A549 (cell line): ENCODE measurements at regions not wholly inside any gene's neighbourhood (a gene's known extent, or its start where the extent isn't known, plus 50 kb on each side); places are given as distances from the start of the nearest gene placed in this dataset.

Experiments used
- ATAC-seq, 2 experiments: fragments of 200-7000 bp in 1 of 2; fragments of >200 bp in 1 of 2; cut with Nextera tagmentation in 1 of 2; cut with Tn5 transposase in 1 of 2; 3 replicates each; pipeline versions ENCODE4 v1.8.0 to v1.9.1; 2018 to 2020; ENCODE audit warnings: mild to moderate bottlenecking in 1 of 2, moderate library complexity in 1 of 2
- CTCF ChIA-PET: fragments of 300-600 bp; sonication (Branson Sonifier 250); formaldehyde crosslinking; extraction: SDS; loops from one replicate; lab custom pipeline; 2021; ENCODE audit warnings: antibody characterized with exemption, inconsistent platforms; lab: Yijun Ruan, JAX
- POLR2A ChIA-PET: fragments of 350-600 bp; formaldehyde crosslinking; extraction: SDS; loops from one replicate; lab custom pipeline; 2021; ENCODE audit warnings: antibody characterized with exemption, inconsistent platforms; lab: Yijun Ruan, JAX
- DNase-seq, 2 experiments: peaks; one replicate each; pipeline versions ENCODE4 v3.0.0 to v3.0.0-alpha.2; 2011 to 2016; ENCODE audit warnings: low read depth in 1 of 2, low spot score in 1 of 2
- FAIRE-seq: peaks from 2 replicates; lab custom pipeline; 2011; peaks lifted over from hg19 to GRCh38; lab: Jason Lieb, UNC
- H3K27ac ChIP-seq, 2 experiments: fragments of >200 bp; sonication (Bioruptor Twin); formaldehyde crosslinking; 3 replicates each; pipeline ENCODE4 v1.5.1; 2016 to 2017
- H3K4me1 ChIP-seq: fragments of >200 bp; sonication (Bioruptor Twin); formaldehyde crosslinking; 3 replicates; pipeline ENCODE4 v1.6.1; 2016
- H3K4me2 ChIP-seq: fragments of >200 bp; sonication (Bioruptor Twin); formaldehyde crosslinking; 3 replicates; pipeline ENCODE4 v1.6.1; 2016
- H3K4me3 ChIP-seq: fragments of >200 bp; sonication (Bioruptor Twin); formaldehyde crosslinking; 3 replicates; pipeline ENCODE4 v1.5.1; 2016
- H3K9me3 ChIP-seq: fragments of >200 bp; sonication (Bioruptor Twin); formaldehyde crosslinking; 3 replicates; pipeline ENCODE4 v1.6.1; 2016
- CBX8 ChIP-seq: fragments of 200-600 bp; sonication (generic); IDR thresholded peaks from 2 replicates; pipeline ENCODE4 v1.6.1; 2016
- CEBPB ChIP-seq, 2 experiments: fragments of >200 bp in 1 of 2; sonication (Bioruptor Twin) in 1 of 2; formaldehyde crosslinking in 1 of 2; IDR thresholded peaks; 2 replicates each; pipeline ENCODE4 v1.6.1; 2012 to 2016
- CHD4 ChIP-seq: fragments of 200-600 bp; sonication (generic); IDR thresholded peaks from 2 replicates; pipeline ENCODE4 v1.6.1; 2016; ENCODE audit warnings: antibody characterized with exemption, mild to moderate bottlenecking, borderline replicate concordance
- EHF ChIP-seq: fragments of 250-450 bp; sonication (Bioruptor Pico); IDR thresholded peaks from 2 replicates; pipeline ENCODE4 v1.5.0; 2020; ENCODE audit warnings: mild to moderate bottlenecking
- EHMT2 ChIP-seq: fragments of 200-600 bp; sonication (generic); IDR thresholded peaks from 2 replicates; pipeline ENCODE4 v1.6.1; 2016; ENCODE audit warnings: antibody characterized with exemption, low read depth, mild to moderate bottlenecking, moderate library complexity
- FOSB ChIP-seq: fragments of 250-450 bp; sonication (Bioruptor Pico); IDR thresholded peaks from 2 replicates; pipeline ENCODE4 v1.5.0; 2020; ENCODE audit warnings: mild to moderate bottlenecking, moderate library complexity
- FOXS1 ChIP-seq: fragments of 250-450 bp; sonication (Bioruptor Pico); IDR thresholded peaks from 2 replicates; pipeline ENCODE4 v1.5.0; 2020; ENCODE audit warnings: mild to moderate bottlenecking, moderate library complexity
- GATA3 ChIP-seq: IDR thresholded peaks from 2 replicates; pipeline ENCODE4 v1.6.1; 2012; ENCODE audit warnings: borderline replicate concordance
- JUN ChIP-seq, 2 experiments: fragments of >200 bp; sonication (Bioruptor Twin); formaldehyde crosslinking; IDR thresholded peaks; 2 replicates in 1 of 2; 3 replicates in 1 of 2; pipeline ENCODE4 v1.6.1; 2016 to 2017
- KDM1A ChIP-seq: fragments of 200-600 bp; sonication (generic); IDR thresholded peaks from 2 replicates; pipeline ENCODE4 v1.6.1; 2016; ENCODE audit warnings: low read depth, mild to moderate bottlenecking
- NFE2L2 ChIP-seq: fragments of 150-350 bp; conservative IDR thresholded peaks from 2 replicates; pipeline ENCODE4 v1.6.1; 2014; ENCODE audit warnings: low read length
- NPAS2 ChIP-seq: fragments of 250-450 bp; sonication (Bioruptor Pico); IDR thresholded peaks from 2 replicates; pipeline ENCODE4 v1.8.0; 2022; ENCODE audit warnings: mild to moderate bottlenecking, moderate library complexity, borderline replicate concordance
- PHF8 ChIP-seq: fragments of 200-600 bp; sonication (generic); IDR thresholded peaks from 2 replicates; pipeline ENCODE4 v1.6.1; 2016; ENCODE audit warnings: low read depth, mild to moderate bottlenecking, antibody characterized with exemption, moderate library complexity, borderline replicate concordance
- RAD21 ChIP-seq, 2 experiments: fragments of >200 bp in 1 of 2; sonication (Bioruptor Twin) in 1 of 2; formaldehyde crosslinking in 1 of 2; IDR thresholded peaks in 1 of 2; conservative IDR thresholded peaks in 1 of 2; 2 replicates in 1 of 2; 3 replicates in 1 of 2; pipeline ENCODE4 v1.6.1; 2012 to 2018; ENCODE audit warnings: inconsistent platforms in 1 of 2
- RARB ChIP-seq: fragments of 250-450 bp; sonication (Bioruptor Pico); IDR thresholded peaks from 2 replicates; pipeline ENCODE4 v1.8.0; 2021; ENCODE audit warnings: mild to moderate bottlenecking, moderate library complexity
- RFX5 ChIP-seq: fragments of 450-650 bp; IDR thresholded peaks from 2 replicates; pipeline ENCODE4 v1.7.1; 2014; ENCODE audit warnings: antibody characterized with exemption, mild to moderate bottlenecking, moderate library complexity
- RNF2 ChIP-seq: fragments of 200-600 bp; sonication (generic); IDR thresholded peaks from 2 replicates; pipeline ENCODE4 v1.6.1; 2016; ENCODE audit warnings: low read depth, mild to moderate bottlenecking, antibody characterized with exemption, moderate library complexity, borderline replicate concordance
- TFCP2L1 ChIP-seq: fragments of 250-450 bp; sonication (Bioruptor Pico); IDR thresholded peaks from 2 replicates; pipeline ENCODE4 v1.5.0; 2021; ENCODE audit warnings: mild to moderate bottlenecking
- ZNF302 ChIP-seq: fragments of 250-450 bp; sonication (Bioruptor Pico); IDR thresholded peaks from 2 replicates; pipeline ENCODE4 v1.9.0; 2021; ENCODE audit warnings: inconsistent platforms, mild to moderate bottlenecking, moderate library complexity
- WGBS: methylation state at CpG from one replicate; pipeline ENCODE4 v1.1.6; 2017; ENCODE audit errors: missing lambda C conversion rate; 5-methylcytosine and 5-hydroxymethylcytosine counted together
- TF ChIP-seq, protein P1 (sequence below): IDR thresholded peaks from 2 replicates; pipeline ENCODE4 v1.6.1; 2012
- TF ChIP-seq, protein P2 (sequence below): IDR thresholded peaks from 2 replicates; pipeline ENCODE4 v1.6.1; 2012; ENCODE audit warnings: low read depth, borderline replicate concordance
- TF ChIP-seq, protein P3 (sequence below): fragments of 250-450 bp; sonication (Bioruptor Pico); IDR thresholded peaks from 2 replicates; pipeline ENCODE4 v1.5.0; 2021; ENCODE audit warnings: mild to moderate bottlenecking, moderate library complexity, borderline replicate concordance
- TF ChIP-seq, protein P4 (sequence below): fragments of >200 bp; sonication (Bioruptor Twin); formaldehyde crosslinking; IDR thresholded peaks from 3 replicates; pipeline ENCODE4 v1.5.1; 2016
- TF ChIP-seq, protein P5 (sequence below): fragments of 200-600 bp; sonication (generic); IDR thresholded peaks from 2 replicates; pipeline ENCODE4 v1.6.1; 2016; ENCODE audit warnings: antibody characterized with exemption, mild to moderate bottlenecking, moderate library complexity

DNA sequence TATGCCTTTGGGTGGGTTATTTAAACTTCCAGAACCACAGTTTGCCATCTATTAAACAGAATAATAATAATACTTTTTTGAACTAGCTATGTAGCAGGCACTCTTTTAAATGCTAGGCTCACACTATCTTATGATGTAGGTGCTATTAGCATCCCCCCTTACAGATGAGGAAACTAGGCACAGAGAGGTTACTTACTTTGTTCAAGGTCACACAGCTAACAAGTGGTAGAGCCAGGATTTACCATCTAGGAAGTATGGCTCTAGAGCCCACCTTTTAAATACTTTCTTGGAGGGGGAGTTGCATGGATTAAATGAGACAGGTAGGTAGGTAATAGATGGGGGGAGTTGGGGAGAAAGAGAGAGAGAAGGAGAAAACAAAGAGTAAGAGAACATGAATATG lies 95.3 kb upstream of the NR3C1 start:
- peaks cover 62% of the 10 kb centered on the region for H3K4me1 ChIP-seq
- POLR2A ChIA-PET, result no interaction called here
- DNase-seq (no peak), ATAC-seq (no peak)
- no peak overlapping the region for H3K4me3 ChIP-seq
- H3K4me2 ChIP-seq, result no peak overlapping the region
- H3K9me3 ChIP-seq, result no peaks in the 10 kb centered on the region
- TF ChIP-seq EHMT2 (no peak), KDM1A (0 out of 2 replicates have a peak, but pooled peaks have one; percentile 50), NPAS2 (CRISPR knock-in tag) (no peak), GATA3 (no peak), NFE2L2 (no peak), FOXS1 (no peak)
- TF ChIP-seq, protein P1, sequence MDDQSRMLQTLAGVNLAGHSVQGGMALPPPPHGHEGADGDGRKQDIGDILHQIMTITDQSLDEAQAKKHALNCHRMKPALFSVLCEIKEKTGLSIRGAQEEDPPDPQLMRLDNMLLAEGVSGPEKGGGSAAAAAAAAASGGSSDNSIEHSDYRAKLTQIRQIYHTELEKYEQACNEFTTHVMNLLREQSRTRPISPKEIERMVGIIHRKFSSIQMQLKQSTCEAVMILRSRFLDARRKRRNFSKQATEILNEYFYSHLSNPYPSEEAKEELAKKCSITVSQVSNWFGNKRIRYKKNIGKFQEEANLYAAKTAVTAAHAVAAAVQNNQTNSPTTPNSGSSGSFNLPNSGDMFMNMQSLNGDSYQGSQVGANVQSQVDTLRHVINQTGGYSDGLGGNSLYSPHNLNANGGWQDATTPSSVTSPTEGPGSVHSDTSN, result no peak
- TF ChIP-seq, protein P2, sequence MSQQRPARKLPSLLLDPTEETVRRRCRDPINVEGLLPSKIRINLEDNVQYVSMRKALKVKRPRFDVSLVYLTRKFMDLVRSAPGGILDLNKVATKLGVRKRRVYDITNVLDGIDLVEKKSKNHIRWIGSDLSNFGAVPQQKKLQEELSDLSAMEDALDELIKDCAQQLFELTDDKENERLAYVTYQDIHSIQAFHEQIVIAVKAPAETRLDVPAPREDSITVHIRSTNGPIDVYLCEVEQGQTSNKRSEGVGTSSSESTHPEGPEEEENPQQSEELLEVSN, result no peak
- TF ChIP-seq, all 56 proteins: peak for 1
- CTCF ChIA-PET, result interaction anchor here (1.4 kb wide), 2 partner anchors 27 to 94 kb away, joined by 3 to 4 read pairs; no protein-coding TSS in a partner anchor
- H3K27ac ChIP-seq, result peak overlapping the region in 1 of 2 experiments; percentile 90; a peak in 3 of 6 replicates
- no peak for FAIRE-seq

DNA sequence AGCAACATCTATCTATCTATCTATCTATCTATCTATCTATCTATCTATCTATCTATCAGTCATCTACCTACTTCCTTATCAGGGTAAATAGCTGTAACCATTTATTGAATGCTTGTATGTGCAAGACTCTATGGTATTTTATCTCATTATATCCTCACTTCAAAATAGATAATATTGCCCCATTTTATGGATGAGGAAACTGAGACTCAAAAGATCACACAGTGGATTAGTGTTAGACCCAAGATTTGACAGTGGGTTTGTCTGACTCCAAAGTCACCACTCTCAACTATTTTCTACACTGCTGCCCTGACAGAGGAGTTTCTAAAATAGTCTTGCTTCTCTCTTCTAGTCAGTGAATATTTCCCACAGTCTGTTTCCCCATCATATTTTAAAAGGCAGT lies 94.3 kb upstream of the NR3C1 start:
- Histone ChIP-seq H3K9me3 (peaks cover 1% of the 10 kb centered on the region; the same call in 2 of the 3 replicates), H3K4me1 (peaks cover 66% of the 10 kb centered on the region), H3K27ac (peak overlapping the region; percentile 81 to 90; a peak in 4 of 6 replicates), H3K4me2 (no peak overlapping the region), H3K4me3 (no peak overlapping the region)
- TF ChIP-seq RARB (no peak), EHF (CRISPR knock-in tag) (no peak)
- TF ChIP-seq, protein P3, sequence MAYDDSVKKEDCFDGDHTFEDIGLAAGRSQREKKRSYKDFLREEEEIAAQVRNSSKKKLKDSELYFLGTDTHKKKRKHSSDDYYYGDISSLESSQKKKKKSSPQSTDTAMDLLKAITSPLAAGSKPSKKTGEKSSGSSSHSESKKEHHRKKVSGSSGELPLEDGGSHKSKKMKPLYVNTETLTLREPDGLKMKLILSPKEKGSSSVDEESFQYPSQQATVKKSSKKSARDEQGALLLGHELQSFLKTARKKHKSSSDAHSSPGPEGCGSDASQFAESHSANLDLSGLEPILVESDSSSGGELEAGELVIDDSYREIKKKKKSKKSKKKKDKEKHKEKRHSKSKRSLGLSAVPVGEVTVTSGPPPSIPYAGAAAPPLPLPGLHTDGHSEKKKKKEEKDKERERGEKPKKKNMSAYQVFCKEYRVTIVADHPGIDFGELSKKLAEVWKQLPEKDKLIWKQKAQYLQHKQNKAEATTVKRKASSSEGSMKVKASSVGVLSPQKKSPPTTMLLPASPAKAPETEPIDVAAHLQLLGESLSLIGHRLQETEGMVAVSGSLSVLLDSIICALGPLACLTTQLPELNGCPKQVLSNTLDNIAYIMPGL (CRISPR knock-in tag), result no peak
- TF ChIP-seq, protein P2, result no peak
- CTCF ChIA-PET, result interaction anchor here (0.7 to 1.9 kb wide), 3 partner anchors 8 to 97 kb away, joined by 4 to 10 read pairs (median 4); partner anchors contain the start of gene NR3C1
- ATAC-seq (no peak), DNase-seq (no peak), FAIRE-seq (no peak)
- POLR2A ChIA-PET, result no interaction called here

DNA sequence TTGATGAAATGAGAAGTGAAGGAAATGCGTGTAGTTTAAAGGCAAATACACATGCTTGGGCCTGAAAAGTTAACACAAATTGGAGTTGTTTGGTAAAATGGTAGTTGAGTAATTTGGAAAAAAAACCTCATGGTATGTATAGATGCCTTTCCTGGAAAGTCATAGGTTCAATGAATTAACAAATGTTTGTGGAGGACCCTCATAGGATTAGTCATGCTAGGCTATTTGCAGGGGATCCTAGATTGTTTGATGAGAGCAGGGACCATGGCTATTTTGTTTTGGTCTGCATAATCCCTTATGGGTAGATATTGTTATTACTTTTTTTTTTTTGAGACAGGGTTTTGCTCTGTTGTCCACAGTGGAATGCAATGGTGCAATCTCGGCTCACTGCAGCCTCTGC lies 93.5 kb upstream of the NR3C1 start:
- ATAC-seq, result no peak
- H3K9me3 ChIP-seq, result peaks cover 4% of the 10 kb centered on the region; the same call in 2 of the 3 replicates
- 94% methylated on average over 2 of the region's 2 CpGs for WGBS
- H3K4me3 ChIP-seq, result no peak overlapping the region
- POLR2A ChIA-PET, result no interaction called here
- H3K27ac ChIP-seq, result peak overlapping the region; percentile 81 to 90
- H3K4me1 ChIP-seq, result peaks cover 70% of the 10 kb centered on the region
- no peak for DNase-seq
- TF ChIP-seq TFCP2L1 (CRISPR knock-in tag), result no peak
- TF ChIP-seq, protein P4, sequence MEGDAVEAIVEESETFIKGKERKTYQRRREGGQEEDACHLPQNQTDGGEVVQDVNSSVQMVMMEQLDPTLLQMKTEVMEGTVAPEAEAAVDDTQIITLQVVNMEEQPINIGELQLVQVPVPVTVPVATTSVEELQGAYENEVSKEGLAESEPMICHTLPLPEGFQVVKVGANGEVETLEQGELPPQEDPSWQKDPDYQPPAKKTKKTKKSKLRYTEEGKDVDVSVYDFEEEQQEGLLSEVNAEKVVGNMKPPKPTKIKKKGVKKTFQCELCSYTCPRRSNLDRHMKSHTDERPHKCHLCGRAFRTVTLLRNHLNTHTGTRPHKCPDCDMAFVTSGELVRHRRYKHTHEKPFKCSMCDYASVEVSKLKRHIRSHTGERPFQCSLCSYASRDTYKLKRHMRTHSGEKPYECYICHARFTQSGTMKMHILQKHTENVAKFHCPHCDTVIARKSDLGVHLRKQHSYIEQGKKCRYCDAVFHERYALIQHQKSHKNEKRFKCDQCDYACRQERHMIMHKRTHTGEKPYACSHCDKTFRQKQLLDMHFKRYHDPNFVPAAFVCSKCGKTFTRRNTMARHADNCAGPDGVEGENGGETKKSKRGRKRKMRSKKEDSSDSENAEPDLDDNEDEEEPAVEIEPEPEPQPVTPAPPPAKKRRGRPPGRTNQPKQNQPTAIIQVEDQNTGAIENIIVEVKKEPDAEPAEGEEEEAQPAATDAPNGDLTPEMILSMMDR, result no peak
- TF ChIP-seq RAD21 (conservative IDR thresholded peaks at IDR 0.05 in 1 of 2, IDR thresholded peaks at IDR 0.05 in 1 of 2), result no peak
- no peak for TF ChIP-seq FOSB (CRISPR knock-in tag)
- no peak for TF ChIP-seq ZNF302 (CRISPR knock-in tag)
- TF ChIP-seq CHD4, result no peak
- no peak for TF ChIP-seq RNF2
- no peak for TF ChIP-seq CBX8
- no peak for TF ChIP-seq JUN (IDR thresholded peaks at IDR 0.05)
- TF ChIP-seq FOXS1, result no peak
- TF ChIP-seq PHF8, result no peak
- no peak for TF ChIP-seq CEBPB (IDR thresholded peaks at IDR 0.05)
- TF ChIP-seq RFX5, result no peak
- TF ChIP-seq, protein P5, sequence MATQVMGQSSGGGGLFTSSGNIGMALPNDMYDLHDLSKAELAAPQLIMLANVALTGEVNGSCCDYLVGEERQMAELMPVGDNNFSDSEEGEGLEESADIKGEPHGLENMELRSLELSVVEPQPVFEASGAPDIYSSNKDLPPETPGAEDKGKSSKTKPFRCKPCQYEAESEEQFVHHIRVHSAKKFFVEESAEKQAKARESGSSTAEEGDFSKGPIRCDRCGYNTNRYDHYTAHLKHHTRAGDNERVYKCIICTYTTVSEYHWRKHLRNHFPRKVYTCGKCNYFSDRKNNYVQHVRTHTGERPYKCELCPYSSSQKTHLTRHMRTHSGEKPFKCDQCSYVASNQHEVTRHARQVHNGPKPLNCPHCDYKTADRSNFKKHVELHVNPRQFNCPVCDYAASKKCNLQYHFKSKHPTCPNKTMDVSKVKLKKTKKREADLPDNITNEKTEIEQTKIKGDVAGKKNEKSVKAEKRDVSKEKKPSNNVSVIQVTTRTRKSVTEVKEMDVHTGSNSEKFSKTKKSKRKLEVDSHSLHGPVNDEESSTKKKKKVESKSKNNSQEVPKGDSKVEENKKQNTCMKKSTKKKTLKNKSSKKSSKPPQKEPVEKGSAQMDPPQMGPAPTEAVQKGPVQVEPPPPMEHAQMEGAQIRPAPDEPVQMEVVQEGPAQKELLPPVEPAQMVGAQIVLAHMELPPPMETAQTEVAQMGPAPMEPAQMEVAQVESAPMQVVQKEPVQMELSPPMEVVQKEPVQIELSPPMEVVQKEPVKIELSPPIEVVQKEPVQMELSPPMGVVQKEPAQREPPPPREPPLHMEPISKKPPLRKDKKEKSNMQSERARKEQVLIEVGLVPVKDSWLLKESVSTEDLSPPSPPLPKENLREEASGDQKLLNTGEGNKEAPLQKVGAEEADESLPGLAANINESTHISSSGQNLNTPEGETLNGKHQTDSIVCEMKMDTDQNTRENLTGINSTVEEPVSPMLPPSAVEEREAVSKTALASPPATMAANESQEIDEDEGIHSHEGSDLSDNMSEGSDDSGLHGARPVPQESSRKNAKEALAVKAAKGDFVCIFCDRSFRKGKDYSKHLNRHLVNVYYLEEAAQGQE, result no peak
- FAIRE-seq, result no peak
- CTCF ChIA-PET, result interaction anchor here (0.7 to 1.9 kb wide), 5 partner anchors 9 to 822 kb away, joined by 3 to 10 read pairs (median 4); partner anchors contain the start of gene NR3C1
- peak overlapping the region; percentile 72; the same call in 1 of the 3 replicates for H3K4me2 ChIP-seq
